ENCODE measurements at regions not wholly inside any gene's neighbourhood (a gene's known extent, or its start where the extent isn't known, plus 50 kb on each side); places are given as distances from the start of the nearest gene placed in this dataset.

DNA sequence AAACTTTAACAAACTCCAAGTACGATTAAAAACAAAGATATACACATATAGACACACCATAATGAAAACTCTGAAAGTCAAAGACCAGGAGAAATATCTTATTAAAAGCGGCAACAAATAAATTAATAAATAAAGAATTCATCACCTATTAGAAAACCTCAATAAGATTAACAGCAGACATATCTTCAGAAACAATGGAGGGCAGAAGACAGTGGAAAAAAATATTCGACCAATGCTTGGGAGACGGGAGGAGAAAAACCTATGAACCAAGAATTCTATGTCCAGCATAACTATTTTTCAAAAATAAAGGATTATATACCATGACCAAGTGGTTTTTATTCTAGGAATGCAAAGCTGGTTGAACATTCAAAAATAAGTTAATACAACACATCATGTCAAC is 578.6 kb upstream of the CCNG1 start:
- no peak for TF ChIP-seq SIN3A (IDR thresholded peaks at IDR 0.05; ENCODE audit: borderline replicate concordance, insufficient read depth, low read length)
- TF ChIP-seq TAF1 (IDR thresholded peaks at IDR 0.05; ENCODE audit: borderline replicate concordance, insufficient read depth, low read length) = no peak
